Fibroblast of mammary gland (primary cell): ENCODE measurements at regions not wholly inside any gene's neighbourhood (a gene's known extent, or its start where the extent isn't known, plus 50 kb on each side); places are given as distances from the start of the nearest gene placed in this dataset.
"Not testable (repeated sequence)": the region's sequence is repeated elsewhere in the genome, so short reads cannot be mapped to it uniquely, and the experiment has no call there.

Source experiments
- DNase-seq: peaks from one replicate; pipeline ENCODE4 v3.0.0-alpha.2; 2010; ENCODE audit warnings: low read depth
- H3K4me3 ChIP-seq: 2 replicates; pipeline ENCODE4 v1.5.1; 2011; ENCODE audit warnings: low read depth, mild to moderate bottlenecking, low read length, moderate library complexity; ENCODE audit not compliant: control insufficient read depth
- TF ChIP-seq, protein P1 (sequence below): conservative IDR thresholded peaks from 2 replicates; pipeline ENCODE4 v1.5.1; 2011; ENCODE audit warnings: low read depth, low read length, inconsistent platforms; ENCODE audit not compliant: control insufficient read depth, insufficient read depth

DNA sequence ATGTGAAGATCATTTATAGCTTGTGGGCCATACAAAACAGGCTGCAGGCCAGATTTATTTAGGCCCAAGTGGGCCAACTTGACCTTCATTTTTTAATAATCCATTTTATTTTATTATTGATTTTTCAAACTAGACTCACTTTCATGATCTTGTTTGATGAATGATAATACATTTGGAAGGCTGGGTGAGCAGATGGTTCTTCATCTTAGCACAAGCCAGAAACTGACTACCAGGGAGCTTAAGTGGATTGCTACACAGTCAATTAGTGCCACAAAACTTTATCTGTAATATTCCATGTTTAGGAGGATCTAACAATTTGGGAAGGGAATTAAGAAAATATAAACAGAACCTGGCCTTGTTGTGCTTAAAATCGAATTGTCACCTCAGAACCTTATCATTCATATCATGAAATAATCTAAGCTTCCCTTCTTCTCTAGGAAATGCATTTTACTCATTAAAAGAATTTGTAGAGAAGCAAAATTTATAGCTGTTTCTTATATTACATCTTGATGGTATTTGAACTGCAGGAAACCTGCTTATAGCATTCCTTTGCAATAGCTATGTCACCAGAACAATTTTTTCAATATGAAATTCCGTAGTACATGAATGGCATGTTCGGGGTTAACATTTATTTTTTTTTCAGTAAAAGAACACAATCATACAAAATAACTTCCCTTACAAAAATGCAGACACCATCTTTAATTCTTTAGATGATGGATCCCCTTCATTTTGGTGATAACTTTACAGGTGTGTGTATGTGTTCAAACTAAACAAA is 62.0 kb upstream of the CSRP2 start:
- no peak overlapping the region for H3K4me3 ChIP-seq
- DNase-seq, result no peak
- TF ChIP-seq, protein P1, sequence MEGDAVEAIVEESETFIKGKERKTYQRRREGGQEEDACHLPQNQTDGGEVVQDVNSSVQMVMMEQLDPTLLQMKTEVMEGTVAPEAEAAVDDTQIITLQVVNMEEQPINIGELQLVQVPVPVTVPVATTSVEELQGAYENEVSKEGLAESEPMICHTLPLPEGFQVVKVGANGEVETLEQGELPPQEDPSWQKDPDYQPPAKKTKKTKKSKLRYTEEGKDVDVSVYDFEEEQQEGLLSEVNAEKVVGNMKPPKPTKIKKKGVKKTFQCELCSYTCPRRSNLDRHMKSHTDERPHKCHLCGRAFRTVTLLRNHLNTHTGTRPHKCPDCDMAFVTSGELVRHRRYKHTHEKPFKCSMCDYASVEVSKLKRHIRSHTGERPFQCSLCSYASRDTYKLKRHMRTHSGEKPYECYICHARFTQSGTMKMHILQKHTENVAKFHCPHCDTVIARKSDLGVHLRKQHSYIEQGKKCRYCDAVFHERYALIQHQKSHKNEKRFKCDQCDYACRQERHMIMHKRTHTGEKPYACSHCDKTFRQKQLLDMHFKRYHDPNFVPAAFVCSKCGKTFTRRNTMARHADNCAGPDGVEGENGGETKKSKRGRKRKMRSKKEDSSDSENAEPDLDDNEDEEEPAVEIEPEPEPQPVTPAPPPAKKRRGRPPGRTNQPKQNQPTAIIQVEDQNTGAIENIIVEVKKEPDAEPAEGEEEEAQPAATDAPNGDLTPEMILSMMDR, result no peak

DNA sequence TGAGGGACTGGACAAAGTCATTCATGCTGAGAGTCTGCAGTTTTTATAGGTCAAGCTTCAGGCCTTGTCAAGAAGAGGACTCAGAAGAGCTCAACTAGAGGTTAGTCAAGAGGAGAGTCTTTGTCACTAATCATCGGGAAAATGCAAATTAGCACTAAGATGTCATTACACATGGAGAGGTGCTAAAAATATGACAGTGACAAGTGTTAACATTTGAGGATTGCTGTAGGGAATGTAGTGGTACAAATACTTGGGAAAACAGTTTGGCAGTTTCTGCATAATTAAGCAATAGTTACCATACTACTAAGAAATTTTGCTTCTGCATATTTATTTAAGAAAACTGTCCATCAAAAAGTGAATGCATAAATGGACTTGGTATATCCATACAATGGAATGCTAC is 60.9 kb upstream of the CSRP2 start:
- no peak for DNase-seq
- no peak overlapping the region for H3K4me3 ChIP-seq
- TF ChIP-seq, protein P1, result no peak

DNA sequence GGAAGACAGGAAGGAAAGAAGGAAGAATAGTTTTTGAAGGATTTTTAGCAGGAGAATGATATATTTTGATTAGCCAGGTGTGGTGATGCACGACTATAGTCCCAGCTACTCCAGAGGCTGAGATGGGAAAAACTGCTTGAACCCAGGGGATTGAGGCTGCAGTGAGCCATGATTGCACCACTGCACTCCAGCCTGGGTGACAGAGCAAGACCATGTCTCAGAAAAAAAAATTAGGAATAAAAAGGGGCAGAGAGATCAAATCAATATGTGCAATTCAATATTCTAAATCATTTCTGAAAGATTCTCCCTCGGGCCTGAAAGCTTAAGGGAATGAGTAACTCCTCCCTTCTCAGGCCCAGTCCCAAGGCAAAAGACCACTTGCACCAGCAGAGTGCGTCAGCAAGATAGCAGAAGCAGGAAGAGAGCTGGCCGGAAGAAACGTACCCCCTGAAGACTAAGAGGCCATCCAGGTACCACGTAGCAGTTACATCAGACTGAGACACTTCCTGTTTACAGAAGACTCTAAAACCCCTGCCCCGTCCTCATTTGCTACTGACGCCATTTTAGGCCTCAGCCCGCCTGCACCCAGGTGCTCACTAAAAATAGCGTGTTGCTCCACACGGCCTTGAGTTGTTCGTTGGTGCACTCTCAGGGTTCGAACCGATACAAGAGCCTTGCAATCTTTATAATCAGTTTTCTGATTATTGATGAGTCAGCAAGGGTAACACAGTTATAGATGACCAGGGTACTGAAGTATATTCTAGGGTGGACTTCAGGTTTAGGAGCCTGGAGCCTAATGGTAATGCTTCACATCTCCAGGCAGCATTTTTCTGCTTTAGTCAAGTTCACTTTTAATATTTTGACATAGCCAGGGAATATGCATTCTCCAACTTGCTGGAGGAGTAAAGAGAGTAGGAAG is 57.7 kb upstream of the CSRP2 start:
- no peak for DNase-seq
- TF ChIP-seq, protein P1, result no peak
- no peak overlapping the region for H3K4me3 ChIP-seq

DNA sequence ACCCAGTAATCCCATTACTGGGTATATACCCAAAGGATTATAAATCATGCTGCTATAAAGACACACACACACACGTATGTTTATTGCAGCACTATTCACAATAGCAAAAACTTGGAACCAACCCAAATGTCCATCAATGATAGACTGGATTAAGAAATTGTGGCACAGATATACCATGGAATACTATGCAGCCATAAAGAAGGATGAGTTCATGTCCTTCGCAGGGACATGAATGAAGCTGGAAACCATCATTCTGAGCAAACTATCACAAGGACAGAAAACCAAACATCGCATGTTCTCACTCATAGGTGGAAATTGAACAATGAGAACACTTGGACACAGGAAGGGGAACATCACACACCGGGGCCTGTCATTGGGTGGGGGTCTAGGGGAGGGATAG is 54.6 kb upstream of the CSRP2 start:
- not testable (repeated sequence) for H3K4me3 ChIP-seq, DNase-seq

DNA sequence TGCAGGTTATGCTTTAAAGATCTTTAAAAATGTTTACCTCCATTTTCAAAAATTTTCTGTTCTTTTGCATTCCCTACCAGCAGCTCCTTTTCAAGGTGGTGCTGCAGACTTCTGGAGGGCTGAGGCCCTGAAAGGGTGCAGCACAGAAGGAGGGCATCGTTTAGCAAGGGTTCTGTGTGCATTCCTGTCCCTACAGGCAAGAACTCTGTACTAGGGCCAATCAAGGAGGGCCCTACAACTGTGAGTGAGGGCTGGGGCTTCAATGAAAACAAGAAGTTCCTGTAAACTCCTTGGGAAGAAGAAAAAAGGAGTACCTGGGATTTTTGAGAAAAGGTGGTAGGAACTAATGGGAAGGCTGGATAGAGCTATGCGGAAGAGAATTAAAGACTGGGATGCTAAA is 50.7 kb upstream of the CSRP2 start:
- TF ChIP-seq, protein P1, result no peak
- DNase-seq, result no peak

More for the DNA sequence above, 50.7 kb upstream of the CSRP2 start:
- H3K4me3 ChIP-seq, result no peak overlapping the region
